ENCODE measurements at regions not wholly inside any gene's neighbourhood (a gene's known extent, or its start where the extent isn't known, plus 50 kb on each side); places are given as distances from the start of the nearest gene placed in this dataset.

- TF ChIP-seq NRF1 (IDR thresholded peaks at IDR 0.05; ENCODE audit: low read depth, low read length) (no peak), CTCF (IDR thresholded peaks at IDR 0.05) (no peak), RCOR1 (IDR thresholded peaks at IDR 0.05; ENCODE audit: low read length) (no peak), ELF1 (IDR thresholded peaks at IDR 0.05) (no peak), FOXM1 (IDR thresholded peaks at IDR 0.05; ENCODE audit: low read depth) (no peak), NFIC (IDR thresholded peaks at IDR 0.05; ENCODE audit: borderline replicate concordance) (no peak), GABPA (IDR thresholded peaks at IDR 0.05; ENCODE audit: low read depth) (no peak), YY1 (IDR thresholded peaks at IDR 0.05; ENCODE audit: low read depth) (no peak), JUND (IDR thresholded peaks at IDR 0.05) (no peak)
- TF ChIP-seq, protein P1, sequence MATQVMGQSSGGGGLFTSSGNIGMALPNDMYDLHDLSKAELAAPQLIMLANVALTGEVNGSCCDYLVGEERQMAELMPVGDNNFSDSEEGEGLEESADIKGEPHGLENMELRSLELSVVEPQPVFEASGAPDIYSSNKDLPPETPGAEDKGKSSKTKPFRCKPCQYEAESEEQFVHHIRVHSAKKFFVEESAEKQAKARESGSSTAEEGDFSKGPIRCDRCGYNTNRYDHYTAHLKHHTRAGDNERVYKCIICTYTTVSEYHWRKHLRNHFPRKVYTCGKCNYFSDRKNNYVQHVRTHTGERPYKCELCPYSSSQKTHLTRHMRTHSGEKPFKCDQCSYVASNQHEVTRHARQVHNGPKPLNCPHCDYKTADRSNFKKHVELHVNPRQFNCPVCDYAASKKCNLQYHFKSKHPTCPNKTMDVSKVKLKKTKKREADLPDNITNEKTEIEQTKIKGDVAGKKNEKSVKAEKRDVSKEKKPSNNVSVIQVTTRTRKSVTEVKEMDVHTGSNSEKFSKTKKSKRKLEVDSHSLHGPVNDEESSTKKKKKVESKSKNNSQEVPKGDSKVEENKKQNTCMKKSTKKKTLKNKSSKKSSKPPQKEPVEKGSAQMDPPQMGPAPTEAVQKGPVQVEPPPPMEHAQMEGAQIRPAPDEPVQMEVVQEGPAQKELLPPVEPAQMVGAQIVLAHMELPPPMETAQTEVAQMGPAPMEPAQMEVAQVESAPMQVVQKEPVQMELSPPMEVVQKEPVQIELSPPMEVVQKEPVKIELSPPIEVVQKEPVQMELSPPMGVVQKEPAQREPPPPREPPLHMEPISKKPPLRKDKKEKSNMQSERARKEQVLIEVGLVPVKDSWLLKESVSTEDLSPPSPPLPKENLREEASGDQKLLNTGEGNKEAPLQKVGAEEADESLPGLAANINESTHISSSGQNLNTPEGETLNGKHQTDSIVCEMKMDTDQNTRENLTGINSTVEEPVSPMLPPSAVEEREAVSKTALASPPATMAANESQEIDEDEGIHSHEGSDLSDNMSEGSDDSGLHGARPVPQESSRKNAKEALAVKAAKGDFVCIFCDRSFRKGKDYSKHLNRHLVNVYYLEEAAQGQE (IDR thresholded peaks at IDR 0.05; ENCODE audit: low read depth, low read length): no peak
These were observed 102.9 kb downstream of the FAM204A start for GRCh38 chr10:118239236-118239630.

Measured in SK-N-SH (cell line).